ENCODE measurements at regions not wholly inside any gene's neighbourhood (a gene's known extent, or its start where the extent isn't known, plus 50 kb on each side); places are given as distances from the start of the nearest gene placed in this dataset.

DNA sequence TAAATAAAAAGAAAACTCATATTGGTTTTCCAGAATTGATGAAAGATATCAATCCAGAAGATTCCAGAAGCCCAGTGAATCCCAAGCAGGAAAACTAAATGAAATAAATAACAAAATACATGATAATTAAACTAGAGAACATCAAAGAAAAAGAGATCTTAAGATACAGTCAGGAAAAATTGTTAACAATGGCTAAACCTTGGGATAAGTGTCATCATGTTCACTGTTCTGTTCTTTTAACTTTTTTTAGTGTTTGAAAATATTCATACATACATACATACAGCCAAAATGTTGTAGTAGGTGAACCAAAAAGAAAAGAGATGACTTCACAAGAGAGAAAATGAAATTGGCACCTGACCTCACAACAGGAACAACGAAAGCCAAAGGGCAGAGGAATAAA, 72.2 kb upstream of the MYCN start:
- Histone ChIP-seq H3K9me2 (ENCODE audit: insufficient read depth, low read length) (no peaks in the 10 kb centered on the region), H3K27me3 (ENCODE audit: insufficient read depth, low read depth, low read length) (no peaks in the 10 kb centered on the region), H3K9ac (ENCODE audit: low read length) (no peak overlapping the region), H3K4me3 (ENCODE audit: low read length) (no peak overlapping the region), H3K36me3 (ENCODE audit: insufficient read depth, low read length) (no peaks in the 10 kb centered on the region), H3F3A (ENCODE audit: insufficient read depth, low read length, poor library complexity, severe bottlenecking) (no peaks in the 10 kb centered on the region), H3K9me3 (ENCODE audit: low read length) (no peaks in the 10 kb centered on the region), H3K4me2 (ENCODE audit: low read length) (no peak overlapping the region), H3K27ac (ENCODE audit: low read length) (no peak overlapping the region), H4K20me1 (ENCODE audit: insufficient read depth) (no peaks in the 10 kb centered on the region), H3K79me2 (replicated peaks; ENCODE audit: insufficient read depth, low read length) (no peaks in the 10 kb centered on the region), H2AFZ (ENCODE audit: low read depth, low read length) (no peak overlapping the region)
- TF ChIP-seq POLR2AphosphoS5 (IDR thresholded peaks at IDR 0.05) (no peak), SMC3 (conservative IDR thresholded peaks at IDR 0.05; ENCODE audit: poor library complexity) (no peak), REST (IDR thresholded peaks at IDR 0.05; ENCODE audit: borderline replicate concordance) (no peak), EP300 (conservative IDR thresholded peaks at IDR 0.05; ENCODE audit: poor library complexity, severe bottlenecking) (no peak), TAF1 (IDR thresholded peaks at IDR 0.05; ENCODE audit: low read depth) (no peak), RAD21 (conservative IDR thresholded peaks at IDR 0.05) (no peak), MXI1 (conservative IDR thresholded peaks at IDR 0.05; ENCODE audit: poor library complexity, severe bottlenecking) (no peak), EZH2 (IDR thresholded peaks at IDR 0.05; ENCODE audit: borderline replicate concordance, insufficient read depth, low read length, poor library complexity, severe bottlenecking) (no peak)
- TF ChIP-seq, protein P1, sequence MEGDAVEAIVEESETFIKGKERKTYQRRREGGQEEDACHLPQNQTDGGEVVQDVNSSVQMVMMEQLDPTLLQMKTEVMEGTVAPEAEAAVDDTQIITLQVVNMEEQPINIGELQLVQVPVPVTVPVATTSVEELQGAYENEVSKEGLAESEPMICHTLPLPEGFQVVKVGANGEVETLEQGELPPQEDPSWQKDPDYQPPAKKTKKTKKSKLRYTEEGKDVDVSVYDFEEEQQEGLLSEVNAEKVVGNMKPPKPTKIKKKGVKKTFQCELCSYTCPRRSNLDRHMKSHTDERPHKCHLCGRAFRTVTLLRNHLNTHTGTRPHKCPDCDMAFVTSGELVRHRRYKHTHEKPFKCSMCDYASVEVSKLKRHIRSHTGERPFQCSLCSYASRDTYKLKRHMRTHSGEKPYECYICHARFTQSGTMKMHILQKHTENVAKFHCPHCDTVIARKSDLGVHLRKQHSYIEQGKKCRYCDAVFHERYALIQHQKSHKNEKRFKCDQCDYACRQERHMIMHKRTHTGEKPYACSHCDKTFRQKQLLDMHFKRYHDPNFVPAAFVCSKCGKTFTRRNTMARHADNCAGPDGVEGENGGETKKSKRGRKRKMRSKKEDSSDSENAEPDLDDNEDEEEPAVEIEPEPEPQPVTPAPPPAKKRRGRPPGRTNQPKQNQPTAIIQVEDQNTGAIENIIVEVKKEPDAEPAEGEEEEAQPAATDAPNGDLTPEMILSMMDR (IDR thresholded peaks at IDR 0.05; ENCODE audit: poor library complexity, severe bottlenecking): no peak

- no peaks in the 10 kb centered on the region for H3K9me3 ChIP-seq (ENCODE audit: low read length)
- no peak overlapping the region for H3K4me2 ChIP-seq (ENCODE audit: low read length)
- H3K27me3 ChIP-seq (ENCODE audit: insufficient read depth, low read depth, low read length): no peaks in the 10 kb centered on the region
- H3K4me3 ChIP-seq (ENCODE audit: low read length): no peak overlapping the region
- H3K9ac ChIP-seq (ENCODE audit: low read length): no peak overlapping the region
- H2AFZ ChIP-seq (ENCODE audit: low read depth, low read length): no peak overlapping the region
- no peak overlapping the region for H3K27ac ChIP-seq (ENCODE audit: low read length)
- H3F3A ChIP-seq (ENCODE audit: insufficient read depth, low read length, poor library complexity, severe bottlenecking): no peaks in the 10 kb centered on the region
- H3K36me3 ChIP-seq (ENCODE audit: insufficient read depth, low read length): no peaks in the 10 kb centered on the region
- no peak for TF ChIP-seq EP300 (conservative IDR thresholded peaks at IDR 0.05; ENCODE audit: poor library complexity, severe bottlenecking)
- no peak for TF ChIP-seq TAF1 (IDR thresholded peaks at IDR 0.05; ENCODE audit: low read depth)
- no peak for TF ChIP-seq REST (IDR thresholded peaks at IDR 0.05; ENCODE audit: borderline replicate concordance)
- TF ChIP-seq SMC3 (conservative IDR thresholded peaks at IDR 0.05; ENCODE audit: poor library complexity): no peak
- TF ChIP-seq, protein P1 (IDR thresholded peaks at IDR 0.05; ENCODE audit: poor library complexity, severe bottlenecking): no peak
- no peak for TF ChIP-seq EZH2 (IDR thresholded peaks at IDR 0.05; ENCODE audit: borderline replicate concordance, insufficient read depth, low read length, poor library complexity, severe bottlenecking)
- no peak for TF ChIP-seq POLR2AphosphoS5 (IDR thresholded peaks at IDR 0.05)
- no peak for TF ChIP-seq RAD21 (conservative IDR thresholded peaks at IDR 0.05)
- H4K20me1 ChIP-seq (ENCODE audit: insufficient read depth): no peaks in the 10 kb centered on the region
- no peaks in the 10 kb centered on the region for H3K9me2 ChIP-seq (ENCODE audit: insufficient read depth, low read length)
- no peaks in the 10 kb centered on the region for H3K79me2 ChIP-seq (replicated peaks; ENCODE audit: insufficient read depth, low read length)
These were observed 71.6 kb upstream of the MYCN start for GRCh38 chr2:15868704-15869103.
